Keratinocyte (primary cell): ENCODE measurements at regions not wholly inside any gene's neighbourhood (a gene's known extent, or its start where the extent isn't known, plus 50 kb on each side); places are given as distances from the start of the nearest gene placed in this dataset.

Experiments
- DNase-seq: peaks from one replicate; pipeline ENCODE4 v3.0.0-alpha.2; 2011; ENCODE audit warnings: low read depth, missing footprints, low spot score
- FAIRE-seq: peaks from 2 replicates; lab custom pipeline; 2011; peaks lifted over from hg19 to GRCh38; lab: Jason Lieb, UNC
- H2AFZ ChIP-seq: 2 replicates; pipeline ENCODE4 v1.6.0; 2012; ENCODE audit warnings: low read length, control low read depth, inconsistent platforms; ENCODE audit not compliant: control insufficient read depth
- H3K27ac ChIP-seq: 2 replicates; pipeline ENCODE4 v1.5.1; 2011; ENCODE audit warnings: low read length; ENCODE audit not compliant: control insufficient read depth, insufficient read depth
- H3K27me3 ChIP-seq: 3 replicates; pipeline ENCODE4 v1.6.0; 2011; ENCODE audit warnings: low read length; ENCODE audit not compliant: control insufficient read depth, insufficient read depth; ENCODE audit errors: extremely low read depth
- H3K36me3 ChIP-seq, 2 experiments: 2 replicates in 1 of 2; 3 replicates in 1 of 2; pipeline ENCODE4 v1.5.1; 2011; ENCODE audit warnings: low read length in 2 of 2, mild to moderate bottlenecking in 1 of 2; ENCODE audit not compliant: control insufficient read depth in 2 of 2, insufficient read depth in 2 of 2; ENCODE audit errors: extremely low read depth in 1 of 2
- H3K4me1 ChIP-seq: 3 replicates; pipeline ENCODE4 v1.5.1; 2011; ENCODE audit warnings: low read length; ENCODE audit not compliant: control insufficient read depth, insufficient read depth; ENCODE audit errors: extremely low read depth
- H3K4me2 ChIP-seq: 3 replicates; pipeline ENCODE4 v1.6.0; 2011; ENCODE audit warnings: low read depth, low read length; ENCODE audit not compliant: control insufficient read depth, insufficient read depth; ENCODE audit errors: extremely low read depth
- H3K4me3 ChIP-seq, 3 experiments: fragments of 200-600 bp in 1 of 3; sonication (generic) in 1 of 3; 2 replicates in 2 of 3; 3 replicates in 1 of 3; pipeline ENCODE4 v1.5.1; 2011 to 2016; ENCODE audit warnings: low read length in 3 of 3, mild to moderate bottlenecking in 3 of 3, control low read depth in 2 of 3, inconsistent platforms in 1 of 3, low read depth in 1 of 3, mixed read lengths in 1 of 3, mixed run types in 1 of 3, moderate library complexity in 1 of 3; ENCODE audit not compliant: control insufficient read depth in 2 of 3, insufficient read depth in 2 of 3; ENCODE audit errors: extremely low read depth in 1 of 3
- H3K79me2 ChIP-seq: 2 replicates; pipeline ENCODE4 v1.6.0; 2012; ENCODE audit warnings: low read length; ENCODE audit not compliant: control insufficient read depth, insufficient read depth
- H3K9ac ChIP-seq: 3 replicates; pipeline ENCODE4 v1.6.0; 2011; ENCODE audit warnings: low read length; ENCODE audit not compliant: control insufficient read depth, insufficient read depth; ENCODE audit errors: extremely low read depth
- H3K9me1 ChIP-seq: 3 replicates; pipeline ENCODE4 v1.6.0; 2011; ENCODE audit warnings: low read length; ENCODE audit not compliant: control insufficient read depth, insufficient read depth; ENCODE audit errors: extremely low read depth
- H3K9me3 ChIP-seq: 2 replicates; pipeline ENCODE4 v1.5.1; 2012; ENCODE audit warnings: low read depth, low read length; ENCODE audit not compliant: control insufficient read depth
- H4K20me1 ChIP-seq: 3 replicates; pipeline ENCODE4 v1.6.0; 2011; ENCODE audit warnings: low read length; ENCODE audit not compliant: control insufficient read depth, insufficient read depth; ENCODE audit errors: extremely low read depth
- EZH2 ChIP-seq: IDR thresholded peaks from one replicate; pipeline ENCODE4 v1.6.1; 2012; ENCODE audit warnings: inconsistent platforms, mild to moderate bottlenecking, low read length, moderate library complexity
- dilution Hi-C: fragments of 300-500 bp; cut with MboI; formaldehyde crosslinking; loops from one replicate; pipeline ENCODE4 v1.7.0; 2020; ENCODE audit warnings: low sequenced_read_pairs; ENCODE audit not compliant: extremely low pct_ligation_motif_present
- TF ChIP-seq, protein P1 (sequence below), 3 experiments: IDR thresholded peaks in 1 of 3; conservative IDR thresholded peaks in 1 of 3; optimal IDR thresholded peaks in 1 of 3; 2 replicates in 2 of 3; 3 replicates in 1 of 3; pipeline versions ENCODE3 to v1.5.1; 2011; ENCODE audit warnings: low read length in 3 of 3, mild to moderate bottlenecking in 3 of 3, moderate library complexity in 2 of 3, control low read depth in 1 of 3, inconsistent platforms in 1 of 3; ENCODE audit not compliant: insufficient read depth in 2 of 3; ENCODE audit errors: extremely low read depth in 1 of 3

DNA sequence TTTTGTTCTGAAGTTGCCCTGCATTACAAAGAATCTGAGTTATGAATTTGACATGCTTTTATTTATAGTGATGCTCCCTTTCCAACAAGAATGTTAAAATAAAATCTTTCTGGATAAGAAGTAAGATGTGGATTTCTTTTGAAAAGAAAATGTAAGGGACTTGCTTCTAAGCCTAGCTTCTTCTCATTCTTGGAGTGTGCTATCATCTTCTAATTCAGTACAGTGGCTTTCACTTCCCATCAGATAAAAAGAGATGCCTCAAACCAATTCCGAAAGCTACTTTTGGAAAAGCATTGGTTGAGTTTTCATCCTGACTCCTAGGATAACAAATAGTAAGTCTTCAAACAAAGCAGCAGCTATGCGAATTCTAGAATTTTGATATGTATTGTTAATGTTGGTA is 197.0 kb upstream of the ZPLD1 start:
- no peak overlapping the region for H2AFZ ChIP-seq
- no peak overlapping the region for H3K27ac ChIP-seq
- H3K4me1 ChIP-seq, result peaks cover 6% of the 10 kb centered on the region
- no peaks in the 10 kb centered on the region for H4K20me1 ChIP-seq
- FAIRE-seq (no peak), DNase-seq (no peak)
- H3K79me2 ChIP-seq, result no peaks in the 10 kb centered on the region
- H3K9me1 ChIP-seq, result no peaks in the 10 kb centered on the region
- no peaks in the 10 kb centered on the region for H3K9me3 ChIP-seq
- TF ChIP-seq, protein P1, sequence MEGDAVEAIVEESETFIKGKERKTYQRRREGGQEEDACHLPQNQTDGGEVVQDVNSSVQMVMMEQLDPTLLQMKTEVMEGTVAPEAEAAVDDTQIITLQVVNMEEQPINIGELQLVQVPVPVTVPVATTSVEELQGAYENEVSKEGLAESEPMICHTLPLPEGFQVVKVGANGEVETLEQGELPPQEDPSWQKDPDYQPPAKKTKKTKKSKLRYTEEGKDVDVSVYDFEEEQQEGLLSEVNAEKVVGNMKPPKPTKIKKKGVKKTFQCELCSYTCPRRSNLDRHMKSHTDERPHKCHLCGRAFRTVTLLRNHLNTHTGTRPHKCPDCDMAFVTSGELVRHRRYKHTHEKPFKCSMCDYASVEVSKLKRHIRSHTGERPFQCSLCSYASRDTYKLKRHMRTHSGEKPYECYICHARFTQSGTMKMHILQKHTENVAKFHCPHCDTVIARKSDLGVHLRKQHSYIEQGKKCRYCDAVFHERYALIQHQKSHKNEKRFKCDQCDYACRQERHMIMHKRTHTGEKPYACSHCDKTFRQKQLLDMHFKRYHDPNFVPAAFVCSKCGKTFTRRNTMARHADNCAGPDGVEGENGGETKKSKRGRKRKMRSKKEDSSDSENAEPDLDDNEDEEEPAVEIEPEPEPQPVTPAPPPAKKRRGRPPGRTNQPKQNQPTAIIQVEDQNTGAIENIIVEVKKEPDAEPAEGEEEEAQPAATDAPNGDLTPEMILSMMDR (optimal IDR thresholded peaks at IDR 0.05 in 1 of 3, IDR thresholded peaks at IDR 0.05 in 1 of 3, conservative IDR thresholded peaks at IDR 0.05 in 1 of 3; ENCODE audit: extremely low read depth in 1 of 3, insufficient read depth in 2 of 3, low read length in 3 of 3), result no peak
- TF ChIP-seq EZH2, result no peak
- no peaks in the 10 kb centered on the region for H3K36me3 ChIP-seq
- H3K27me3 ChIP-seq, result no peaks in the 10 kb centered on the region
- no peak overlapping the region for H3K4me3 ChIP-seq
- H3K9ac ChIP-seq, result no peak overlapping the region
- no peak overlapping the region for H3K4me2 ChIP-seq
- dilution Hi-C loops, result loop anchor here (25.0 kb wide), 1 partner anchor 299 kb away; no protein-coding TSS in a partner anchor

- H3K4me1 ChIP-seq, result peaks cover 6% of the 10 kb centered on the region
- H3K36me3 ChIP-seq, result no peaks in the 10 kb centered on the region
- H3K27me3 ChIP-seq, result no peaks in the 10 kb centered on the region
- no peaks in the 10 kb centered on the region for H3K9me1 ChIP-seq
- H3K4me2 ChIP-seq, result no peak overlapping the region
- H3K27ac ChIP-seq, result no peak overlapping the region
- FAIRE-seq, result peak; percentile 94
- TF ChIP-seq, protein P1 (optimal IDR thresholded peaks at IDR 0.05 in 1 of 3, IDR thresholded peaks at IDR 0.05 in 1 of 3, conservative IDR thresholded peaks at IDR 0.05 in 1 of 3; ENCODE audit: extremely low read depth in 1 of 3, insufficient read depth in 2 of 3, low read length in 3 of 3), result no peak
- TF ChIP-seq EZH2, result no peak
- H3K4me3 ChIP-seq, result no peak overlapping the region
- dilution Hi-C loops, result loop anchor here (25.0 kb wide), 1 partner anchor 299 kb away; no protein-coding TSS in a partner anchor
- H4K20me1 ChIP-seq, result no peaks in the 10 kb centered on the region
- peak; percentile 11 for DNase-seq
- H3K9ac ChIP-seq, result no peak overlapping the region
- no peaks in the 10 kb centered on the region for H3K79me2 ChIP-seq
- no peaks in the 10 kb centered on the region for H3K9me3 ChIP-seq
- no peak overlapping the region for H2AFZ ChIP-seq
Observed at GRCh38 chr3:102238362-102238761, 196.5 kb upstream of the ZPLD1 start.
